ENCODE measurements at regions not wholly inside any gene's neighbourhood (a gene's known extent, or its start where the extent isn't known, plus 50 kb on each side); places are given as distances from the start of the nearest gene placed in this dataset.

DNA sequence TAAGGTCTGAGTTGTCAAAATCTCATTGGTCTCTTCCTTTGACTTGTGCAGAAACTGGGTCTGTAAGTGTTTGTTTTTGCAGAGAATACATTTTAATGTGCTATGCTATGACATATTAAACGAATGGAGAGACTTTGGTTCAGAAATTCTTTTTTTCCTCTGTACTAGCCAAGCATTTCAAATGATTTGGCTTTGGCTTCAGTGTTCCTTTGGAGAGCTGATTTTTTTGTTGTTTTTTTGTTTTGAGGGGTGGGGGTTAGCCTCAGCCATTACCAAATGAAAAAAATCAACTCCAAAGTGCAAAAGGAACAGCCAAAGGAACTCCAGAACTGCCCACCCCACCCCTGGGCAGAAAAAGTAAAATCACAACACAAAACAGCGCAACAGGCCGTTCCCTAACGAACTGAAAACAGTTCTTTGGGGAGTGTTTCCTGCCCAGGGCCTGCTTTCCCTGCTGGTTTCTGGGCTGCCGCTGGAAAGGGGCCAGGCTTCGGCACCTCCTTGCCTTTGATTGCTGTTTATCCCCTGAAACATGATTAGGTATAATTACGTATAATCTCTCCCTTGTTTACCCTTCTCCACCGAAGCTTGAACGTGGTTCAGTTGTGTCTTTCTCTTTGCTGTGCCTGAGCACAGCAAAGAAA is 57.6 kb upstream of the NEO1 start:
- TF ChIP-seq, protein P1, sequence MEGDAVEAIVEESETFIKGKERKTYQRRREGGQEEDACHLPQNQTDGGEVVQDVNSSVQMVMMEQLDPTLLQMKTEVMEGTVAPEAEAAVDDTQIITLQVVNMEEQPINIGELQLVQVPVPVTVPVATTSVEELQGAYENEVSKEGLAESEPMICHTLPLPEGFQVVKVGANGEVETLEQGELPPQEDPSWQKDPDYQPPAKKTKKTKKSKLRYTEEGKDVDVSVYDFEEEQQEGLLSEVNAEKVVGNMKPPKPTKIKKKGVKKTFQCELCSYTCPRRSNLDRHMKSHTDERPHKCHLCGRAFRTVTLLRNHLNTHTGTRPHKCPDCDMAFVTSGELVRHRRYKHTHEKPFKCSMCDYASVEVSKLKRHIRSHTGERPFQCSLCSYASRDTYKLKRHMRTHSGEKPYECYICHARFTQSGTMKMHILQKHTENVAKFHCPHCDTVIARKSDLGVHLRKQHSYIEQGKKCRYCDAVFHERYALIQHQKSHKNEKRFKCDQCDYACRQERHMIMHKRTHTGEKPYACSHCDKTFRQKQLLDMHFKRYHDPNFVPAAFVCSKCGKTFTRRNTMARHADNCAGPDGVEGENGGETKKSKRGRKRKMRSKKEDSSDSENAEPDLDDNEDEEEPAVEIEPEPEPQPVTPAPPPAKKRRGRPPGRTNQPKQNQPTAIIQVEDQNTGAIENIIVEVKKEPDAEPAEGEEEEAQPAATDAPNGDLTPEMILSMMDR (IDR thresholded peaks at IDR 0.05) = no peak
- TF ChIP-seq POLR2A (IDR thresholded peaks at IDR 0.05) = no peak
